ENCODE measurements at regions not wholly inside any gene's neighbourhood (a gene's known extent, or its start where the extent isn't known, plus 50 kb on each side); places are given as distances from the start of the nearest gene placed in this dataset. TPM values are rescaled to one million over a fixed set of nuclear protein-coding genes. Genes with fewer than 3 reads are reported as not detected.

Small RNA genes in the stretch of these regions (microRNA-seq; reads per million reads assigned to microRNA genes)
- 0 to 0.38 (median 0.32) reads per million in 3 donors for gene MIR6089

Small RNA genes in the stretch of these regions (small RNA-seq; reads per million reads assigned to genes)
- not detected for gene MIR6089
